GM19023 (cell line): ENCODE measurements at regions not wholly inside any gene's neighbourhood (a gene's known extent, or its start where the extent isn't known, plus 50 kb on each side); places are given as distances from the start of the nearest gene placed in this dataset.
A peak's percentile ranks its signal among the peaks of the same experiment; 100 is the strongest.

Experiments
- ATAC-seq: cut with Tn5 transposase; IDR thresholded peaks from one replicate; pipeline ENCODE4 v1.9.1; 2021; ENCODE audit warnings: mild to moderate bottlenecking, moderate library complexity; ENCODE audit not compliant: unreplicated experiment

GRCh38 chr2:8307606-8308180 lies 374.2 kb upstream of the ID2 start:
- no peak for ATAC-seq

- ATAC-seq = no peak
These were observed 372.7 kb upstream of the ID2 start for GRCh38 chr2:8309131-8309530.

GRCh38 chr2:8310557-8311455 lies 371.1 kb upstream of the ID2 start:
- ATAC-seq = no peak

- no peak for ATAC-seq
These were observed 369.6 kb upstream of the ID2 start for GRCh38 chr2:8312221-8312620.

GRCh38 chr2:8312861-8313830 lies 368.7 kb upstream of the ID2 start:
- peak; percentile 87 for ATAC-seq

GRCh38 chr2:8314063-8314462 lies 367.8 kb upstream of the ID2 start:
- no peak for ATAC-seq

- no peak for ATAC-seq
These were observed 366.2 kb upstream of the ID2 start for GRCh38 chr2:8315531-8316165.

GRCh38 chr2:8316356-8316755 lies 365.5 kb upstream of the ID2 start:
- ATAC-seq = no peak

- no peak for ATAC-seq
These were observed 364.4 kb upstream of the ID2 start for GRCh38 chr2:8317418-8317817.

- ATAC-seq = no peak
These were observed 362.6 kb upstream of the ID2 start for GRCh38 chr2:8319219-8319618.

GRCh38 chr2:8320311-8321066 lies 361.4 kb upstream of the ID2 start:
- ATAC-seq = no peak

GRCh38 chr2:8322634-8323033 lies 359.2 kb upstream of the ID2 start:
- no peak for ATAC-seq

- no peak for ATAC-seq
These were observed 357.5 kb upstream of the ID2 start for GRCh38 chr2:8324164-8324856.

- no peak for ATAC-seq
These were observed 357.0 kb upstream of the ID2 start for GRCh38 chr2:8324901-8325300.

GRCh38 chr2:8327371-8328100 lies 354.3 kb upstream of the ID2 start:
- no peak for ATAC-seq

- ATAC-seq = no peak
These were observed 353.6 kb upstream of the ID2 start for GRCh38 chr2:8328217-8328616.

GRCh38 chr2:8329660-8330622 lies 351.9 kb upstream of the ID2 start:
- ATAC-seq = no peak

GRCh38 chr2:8331068-8331467 lies 350.8 kb upstream of the ID2 start:
- ATAC-seq = no peak
